ENCODE measurements at regions not wholly inside any gene's neighbourhood (a gene's known extent, or its start where the extent isn't known, plus 50 kb on each side); places are given as distances from the start of the nearest gene placed in this dataset.

DNA sequence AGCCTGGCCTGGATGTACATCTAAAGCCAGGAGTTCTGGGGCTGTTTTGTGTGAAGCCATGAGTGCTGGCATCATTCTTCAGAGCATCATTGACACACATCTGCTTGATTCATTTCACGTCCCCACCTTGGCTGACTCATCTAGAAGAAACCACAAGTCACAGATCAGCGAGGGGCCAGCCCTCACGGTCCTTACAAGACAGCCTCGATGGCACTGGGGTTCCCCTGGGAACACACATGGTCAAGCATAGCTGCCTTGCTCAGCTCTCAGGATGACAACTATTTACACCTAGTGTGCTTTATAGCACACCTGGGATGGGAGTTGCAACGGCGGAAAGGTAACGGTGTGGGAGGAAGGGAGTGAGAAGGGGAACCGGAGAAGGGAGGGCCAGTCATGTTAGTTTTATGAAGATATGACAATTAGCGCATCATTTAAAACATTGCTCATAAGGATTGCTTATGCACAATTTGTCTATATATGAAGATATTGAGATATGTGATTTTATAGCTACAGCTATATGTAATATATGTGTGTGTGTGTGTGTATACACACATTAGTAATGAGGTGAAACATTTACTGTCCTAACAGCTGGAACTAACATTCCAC lies 227.1 kb downstream of the RPLP1 start:
- TF ChIP-seq CTCF (IDR thresholded peaks at IDR 0.05) (no peak), TCF7L2 (IDR thresholded peaks at IDR 0.05; ENCODE audit: low read depth, low read length) (no peak), SIN3A (IDR thresholded peaks at IDR 0.05; ENCODE audit: borderline replicate concordance, insufficient read depth, low read depth, low read length) (no peak)
- TF ChIP-seq, protein P1, sequence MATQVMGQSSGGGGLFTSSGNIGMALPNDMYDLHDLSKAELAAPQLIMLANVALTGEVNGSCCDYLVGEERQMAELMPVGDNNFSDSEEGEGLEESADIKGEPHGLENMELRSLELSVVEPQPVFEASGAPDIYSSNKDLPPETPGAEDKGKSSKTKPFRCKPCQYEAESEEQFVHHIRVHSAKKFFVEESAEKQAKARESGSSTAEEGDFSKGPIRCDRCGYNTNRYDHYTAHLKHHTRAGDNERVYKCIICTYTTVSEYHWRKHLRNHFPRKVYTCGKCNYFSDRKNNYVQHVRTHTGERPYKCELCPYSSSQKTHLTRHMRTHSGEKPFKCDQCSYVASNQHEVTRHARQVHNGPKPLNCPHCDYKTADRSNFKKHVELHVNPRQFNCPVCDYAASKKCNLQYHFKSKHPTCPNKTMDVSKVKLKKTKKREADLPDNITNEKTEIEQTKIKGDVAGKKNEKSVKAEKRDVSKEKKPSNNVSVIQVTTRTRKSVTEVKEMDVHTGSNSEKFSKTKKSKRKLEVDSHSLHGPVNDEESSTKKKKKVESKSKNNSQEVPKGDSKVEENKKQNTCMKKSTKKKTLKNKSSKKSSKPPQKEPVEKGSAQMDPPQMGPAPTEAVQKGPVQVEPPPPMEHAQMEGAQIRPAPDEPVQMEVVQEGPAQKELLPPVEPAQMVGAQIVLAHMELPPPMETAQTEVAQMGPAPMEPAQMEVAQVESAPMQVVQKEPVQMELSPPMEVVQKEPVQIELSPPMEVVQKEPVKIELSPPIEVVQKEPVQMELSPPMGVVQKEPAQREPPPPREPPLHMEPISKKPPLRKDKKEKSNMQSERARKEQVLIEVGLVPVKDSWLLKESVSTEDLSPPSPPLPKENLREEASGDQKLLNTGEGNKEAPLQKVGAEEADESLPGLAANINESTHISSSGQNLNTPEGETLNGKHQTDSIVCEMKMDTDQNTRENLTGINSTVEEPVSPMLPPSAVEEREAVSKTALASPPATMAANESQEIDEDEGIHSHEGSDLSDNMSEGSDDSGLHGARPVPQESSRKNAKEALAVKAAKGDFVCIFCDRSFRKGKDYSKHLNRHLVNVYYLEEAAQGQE (IDR thresholded peaks at IDR 0.05; ENCODE audit: insufficient read depth in 1 of 2, low read depth in 2 of 2, low read length in 1 of 2): no peak
